Smooth muscle cell (in vitro differentiated cells): ENCODE measurements at regions not wholly inside any gene's neighbourhood (a gene's known extent, or its start where the extent isn't known, plus 50 kb on each side); places are given as distances from the start of the nearest gene placed in this dataset.

Experiments used
- DNase-seq: peaks from one replicate; lab custom pipeline; 2025; ENCODE audit not compliant: unreplicated experiment; lab: John Stamatoyannopoulos, UW
- H2AFZ ChIP-seq: fragments of 200-600 bp; sonication (generic); 2 replicates; pipeline ENCODE4 v1.6.0; 2016; ENCODE audit warnings: antibody characterized with exemption, low read depth, mild to moderate bottlenecking
- H3F3A ChIP-seq: fragments of 200-600 bp; sonication (generic); 2 replicates; pipeline ENCODE4 v1.6.0; 2017; ENCODE audit warnings: antibody characterized with exemption, low read depth
- H3K27ac ChIP-seq: fragments of 200-600 bp; sonication (generic); 2 replicates; pipeline ENCODE4 v1.5.1; 2016; ENCODE audit warnings: low read depth, mild to moderate bottlenecking
- H3K27me3 ChIP-seq: fragments of 200-600 bp; sonication (generic); 2 replicates; pipeline ENCODE4 v1.6.1; 2016; ENCODE audit warnings: low read depth, mild to moderate bottlenecking
- H3K36me3 ChIP-seq: fragments of 200-600 bp; sonication (generic); 2 replicates; pipeline ENCODE4 v1.5.1; 2016; ENCODE audit warnings: low read depth
- H3K4me1 ChIP-seq: fragments of 200-600 bp; sonication (generic); 2 replicates; pipeline ENCODE4 v1.5.1; 2016; ENCODE audit warnings: low read depth
- H3K4me2 ChIP-seq: fragments of 200-600 bp; sonication (generic); 2 replicates; pipeline ENCODE4 v1.6.0; 2016; ENCODE audit warnings: mild to moderate bottlenecking
- H3K4me3 ChIP-seq: fragments of 200-600 bp; sonication (generic); 2 replicates; pipeline ENCODE4 v1.5.1; 2016; ENCODE audit warnings: mild to moderate bottlenecking
- H3K79me2 ChIP-seq: fragments of 200-600 bp; sonication (generic); 2 replicates; pipeline ENCODE4 v1.6.0; 2016; ENCODE audit warnings: low read depth, mild to moderate bottlenecking
- H3K9ac ChIP-seq: fragments of 200-600 bp; sonication (generic); 2 replicates; pipeline ENCODE4 v1.6.0; 2016; ENCODE audit warnings: low read depth
- H3K9me3 ChIP-seq: fragments of 200-600 bp; sonication (generic); replicated peaks from 2 replicates; pipeline ENCODE4 v1.5.1; 2016; ENCODE audit warnings: low read depth
- H4K20me1 ChIP-seq: fragments of 200-600 bp; sonication (generic); 2 replicates; pipeline ENCODE4 v1.6.0; 2016; ENCODE audit warnings: low read depth
- CTCF ChIP-seq: fragments of 200-600 bp; sonication (generic); IDR thresholded peaks from 2 replicates; pipeline ENCODE4 v1.5.1; 2017; ENCODE audit warnings: borderline replicate concordance, mild to moderate bottlenecking, antibody characterized with exemption; ENCODE audit not compliant: insufficient read depth, poor library complexity, severe bottlenecking
- WGBS: methylation state at CpG from one replicate; pipeline ENCODE4 v1.1.7; 2016; ENCODE audit warnings: low lambda C conversion rate; 5-methylcytosine and 5-hydroxymethylcytosine counted together

- no peak overlapping the region for H2AFZ ChIP-seq
- no peak overlapping the region for H3K27ac ChIP-seq
- 51% methylated on average over 4 of the region's 4 CpGs for WGBS
- H3F3A ChIP-seq: no peaks in the 10 kb centered on the region
- no peak overlapping the region for H3K4me3 ChIP-seq
- DNase-seq: no peak
- TF ChIP-seq CTCF: no peak
- H3K9me3 ChIP-seq: no peaks in the 10 kb centered on the region
- H3K27me3 ChIP-seq: no peaks in the 10 kb centered on the region
- H3K9ac ChIP-seq: no peak overlapping the region
- H3K4me1 ChIP-seq: no peaks in the 10 kb centered on the region
- no peaks in the 10 kb centered on the region for H3K79me2 ChIP-seq
- H4K20me1 ChIP-seq: no peaks in the 10 kb centered on the region
- no peak overlapping the region for H3K4me2 ChIP-seq
- no peaks in the 10 kb centered on the region for H3K36me3 ChIP-seq
Observed at GRCh38 chr2:147046473-147046872, 798.4 kb upstream of the ACVR2A start.

- no peaks in the 10 kb centered on the region for H4K20me1 ChIP-seq
- 60% methylated on average over 2 of the region's 2 CpGs for WGBS
Observed at GRCh38 chr2:147045113-147045512, 799.7 kb upstream of the ACVR2A start.

GRCh38 chr2:147041121-147041494 lies 803.7 kb upstream of the ACVR2A start:
- Histone ChIP-seq H2AFZ (no peak overlapping the region), H3K79me2 (no peaks in the 10 kb centered on the region), H3K27me3 (no peaks in the 10 kb centered on the region), H3K4me2 (no peak overlapping the region), H3K4me1 (no peaks in the 10 kb centered on the region), H3K27ac (no peak overlapping the region), H3K9me3 (no peaks in the 10 kb centered on the region), H3K36me3 (no peaks in the 10 kb centered on the region), H4K20me1 (no peaks in the 10 kb centered on the region), H3K4me3 (no peak overlapping the region), H3F3A (no peaks in the 10 kb centered on the region), H3K9ac (no peak overlapping the region)
- DNase-seq: no peak
- no peak for TF ChIP-seq CTCF
- WGBS: 79% methylated on average over 1 of the region's 1 CpG

More at GRCh38 chr2:147045113-147045512, 799.7 kb upstream of the ACVR2A start:
- H3F3A ChIP-seq: no peaks in the 10 kb centered on the region
- no peaks in the 10 kb centered on the region for H3K4me1 ChIP-seq
- no peak overlapping the region for H3K27ac ChIP-seq
- H3K4me3 ChIP-seq: no peak overlapping the region
- no peak overlapping the region for H3K4me2 ChIP-seq
- H2AFZ ChIP-seq: peak overlapping the region; percentile 23
- H3K36me3 ChIP-seq: no peaks in the 10 kb centered on the region
- H3K9me3 ChIP-seq: no peaks in the 10 kb centered on the region
- H3K79me2 ChIP-seq: no peaks in the 10 kb centered on the region
- H3K9ac ChIP-seq: no peak overlapping the region
- no peak for DNase-seq
- TF ChIP-seq CTCF: peak; percentile 74
- no peaks in the 10 kb centered on the region for H3K27me3 ChIP-seq

GRCh38 chr2:147040298-147041120 lies 804.3 kb upstream of the ACVR2A start:
- Histone ChIP-seq H3K79me2 (no peaks in the 10 kb centered on the region), H3K4me3 (no peak overlapping the region), H3K4me2 (no peak overlapping the region), H3K4me1 (no peaks in the 10 kb centered on the region), H4K20me1 (no peaks in the 10 kb centered on the region), H3K27me3 (no peaks in the 10 kb centered on the region), H3F3A (no peaks in the 10 kb centered on the region), H3K9ac (no peak overlapping the region), H3K27ac (no peak overlapping the region), H3K36me3 (no peaks in the 10 kb centered on the region), H2AFZ (no peak overlapping the region), H3K9me3 (no peaks in the 10 kb centered on the region)
- WGBS: 70% methylated on average over 1 of the region's 1 CpG
- no peak for TF ChIP-seq CTCF
- no peak for DNase-seq
